ENCODE measurements at regions not wholly inside any gene's neighbourhood (a gene's known extent, or its start where the extent isn't known, plus 50 kb on each side); places are given as distances from the start of the nearest gene placed in this dataset.

DNA sequence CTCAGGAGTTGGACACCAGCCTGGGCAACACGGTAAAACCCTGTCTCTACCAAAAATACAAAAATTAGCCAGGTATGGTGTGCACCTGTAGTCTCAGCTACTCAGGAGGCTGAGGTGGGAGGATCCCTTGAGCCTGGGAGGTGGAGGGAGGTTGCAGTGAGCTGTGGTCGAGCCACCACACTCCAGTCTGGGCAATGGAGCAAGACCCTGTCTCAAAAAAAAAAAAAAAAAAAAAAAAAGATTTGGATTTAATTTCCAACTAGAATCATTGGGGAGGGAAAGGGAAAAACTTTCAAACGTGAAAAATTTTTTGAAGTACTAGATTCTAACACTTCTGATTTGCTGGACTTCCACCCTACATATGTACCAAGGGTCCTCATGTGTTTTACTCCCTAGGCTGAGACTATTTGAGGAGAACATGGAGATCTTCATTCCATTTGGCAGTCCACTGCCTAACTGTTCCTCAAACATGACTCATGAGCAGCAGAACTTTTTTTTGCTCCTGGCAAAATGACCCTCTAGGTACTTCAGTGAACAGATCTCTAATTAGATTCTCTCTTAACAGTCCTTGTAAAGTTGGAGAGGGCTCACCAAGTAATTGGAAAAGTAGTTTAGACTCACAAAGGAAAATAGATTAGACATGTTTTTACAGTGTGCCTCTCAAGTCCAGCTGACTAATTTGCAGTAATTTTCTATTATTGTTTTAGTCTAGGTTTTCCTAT, 267.6 kb downstream of the METTL4 start:
- ATAC-seq: no peak
- DNase-seq (ENCODE audit: missing footprints): no peak
- intact Hi-C loops (cut with DNase I): no loop called here

DNA sequence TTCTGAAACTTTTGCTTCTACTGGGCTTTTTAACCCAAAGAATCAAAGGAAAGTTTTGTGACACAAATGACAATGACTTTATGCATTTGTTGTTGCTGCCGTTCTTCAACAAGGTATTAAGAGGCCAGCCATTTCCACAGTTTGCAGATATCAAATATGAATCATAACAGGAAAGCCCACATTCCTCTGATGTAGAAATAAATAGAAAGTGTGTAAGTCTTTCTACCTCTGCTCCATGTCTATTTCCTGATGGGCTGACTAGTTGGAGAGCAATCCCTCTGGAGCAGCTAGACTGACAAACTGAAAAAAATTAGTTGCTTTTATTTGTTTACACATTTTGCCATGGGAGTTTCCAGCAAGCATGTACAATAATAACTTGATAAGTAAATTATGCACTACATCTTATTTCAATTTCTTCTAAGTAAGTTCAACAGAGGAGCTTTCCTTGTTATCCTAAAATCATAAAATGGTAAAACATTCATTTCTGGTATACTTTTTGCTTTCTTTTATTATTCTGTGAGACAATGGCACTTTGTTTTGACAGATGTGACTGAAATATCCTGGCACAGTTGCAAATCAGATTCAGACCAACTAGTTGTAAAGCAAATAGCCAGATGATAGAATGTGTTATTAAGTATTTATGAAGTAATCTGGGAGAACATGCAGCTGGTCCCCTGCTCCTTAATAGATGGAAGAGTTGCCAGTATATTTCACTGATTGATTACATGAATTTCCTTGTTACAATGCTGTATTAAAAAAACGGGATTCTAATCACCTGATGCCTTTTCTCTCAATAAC, 266.7 kb downstream of the METTL4 start:
- intact Hi-C loops (cut with DNase I): no loop called here
- DNase-seq (ENCODE audit: missing footprints) (no peak), ATAC-seq (no peak)

DNA sequence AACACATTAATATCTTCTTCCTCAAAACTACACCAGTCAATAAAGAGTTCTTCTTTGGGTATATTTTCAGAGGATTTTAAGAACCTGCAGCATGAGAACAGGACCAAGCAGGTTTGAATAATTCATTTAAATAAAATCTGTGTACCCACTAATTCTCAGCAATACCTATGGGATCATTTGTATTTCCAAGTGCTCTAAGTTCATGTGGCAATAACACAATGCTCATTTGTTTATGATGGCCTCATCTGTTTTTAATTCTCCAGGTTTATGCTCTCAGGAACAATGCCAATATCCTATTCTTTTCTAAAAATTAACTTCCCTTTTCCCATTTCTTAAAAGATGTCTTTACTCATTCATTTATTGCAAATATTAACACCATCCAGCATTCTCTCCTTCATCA, 264.7 kb downstream of the METTL4 start:
- intact Hi-C loops (cut with DNase I): no loop called here
- no peak for ATAC-seq
- no peak for DNase-seq (ENCODE audit: missing footprints)

DNA sequence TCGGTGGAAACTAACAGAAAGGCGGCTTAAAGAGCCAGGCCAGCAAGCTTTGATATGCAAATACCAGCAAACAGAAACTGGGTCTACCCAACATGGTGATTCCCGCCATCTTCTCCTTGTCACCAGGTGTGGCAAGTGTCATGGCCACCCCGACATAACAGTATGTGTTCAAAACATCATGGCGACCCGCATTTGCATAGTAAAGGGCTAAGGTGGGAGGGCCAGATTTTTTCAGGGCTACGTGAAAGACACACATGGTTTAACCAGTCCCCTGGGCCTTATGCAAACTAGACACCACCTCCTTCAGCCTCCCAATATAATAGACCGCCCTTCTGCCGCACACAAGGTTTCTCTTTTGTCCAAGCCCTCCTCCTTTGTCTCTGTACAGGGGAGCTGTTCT, 260.4 kb downstream of the METTL4 start:
- no peak for DNase-seq (ENCODE audit: missing footprints)
- intact Hi-C loops (cut with DNase I): no loop called here
- no peak for ATAC-seq

DNA sequence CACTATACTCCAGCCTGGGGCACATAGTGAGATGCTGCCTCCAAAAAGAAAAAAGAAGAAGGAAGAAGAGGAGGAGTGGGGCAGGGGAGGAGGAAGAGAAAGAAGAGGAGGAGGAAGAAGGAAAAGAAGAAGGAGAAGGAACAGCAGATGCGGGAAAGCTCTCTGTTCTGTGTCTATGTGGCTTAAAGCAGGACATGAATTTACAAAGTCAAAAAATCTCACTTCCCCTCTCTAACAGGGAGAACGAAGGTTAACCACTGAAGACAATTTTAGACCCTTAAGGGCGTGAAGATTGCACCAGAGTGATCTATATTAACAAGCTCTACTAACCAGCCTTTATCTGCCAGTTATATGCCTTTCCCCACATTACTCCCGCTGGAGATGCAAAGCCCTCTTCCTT, 258.9 kb downstream of the METTL4 start:
- DNase-seq (ENCODE audit: missing footprints): no peak
- ATAC-seq: no peak
- intact Hi-C loops (cut with DNase I): no loop called here

DNA sequence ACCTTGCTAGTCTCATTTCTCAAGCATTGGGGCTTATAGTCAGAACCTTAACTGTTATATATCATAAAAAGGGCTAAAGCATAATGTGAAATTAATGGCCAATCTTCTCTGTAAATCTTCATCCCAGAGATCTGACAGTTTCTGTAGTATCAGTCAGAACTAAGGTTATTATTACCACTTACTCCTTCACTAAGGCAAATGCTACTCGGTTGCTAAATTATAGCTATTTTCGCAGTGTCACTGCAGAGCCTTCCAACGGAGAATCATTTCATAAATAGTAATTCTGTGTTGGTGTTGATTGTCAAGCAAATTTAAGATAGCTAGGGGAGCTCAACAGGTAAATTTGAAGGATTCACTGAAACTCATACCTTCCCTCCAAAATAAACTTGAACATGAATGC, 258.0 kb downstream of the METTL4 start:
- no peak for ATAC-seq
- no peak for DNase-seq (ENCODE audit: missing footprints)
- intact Hi-C loops (cut with DNase I): no loop called here

DNA sequence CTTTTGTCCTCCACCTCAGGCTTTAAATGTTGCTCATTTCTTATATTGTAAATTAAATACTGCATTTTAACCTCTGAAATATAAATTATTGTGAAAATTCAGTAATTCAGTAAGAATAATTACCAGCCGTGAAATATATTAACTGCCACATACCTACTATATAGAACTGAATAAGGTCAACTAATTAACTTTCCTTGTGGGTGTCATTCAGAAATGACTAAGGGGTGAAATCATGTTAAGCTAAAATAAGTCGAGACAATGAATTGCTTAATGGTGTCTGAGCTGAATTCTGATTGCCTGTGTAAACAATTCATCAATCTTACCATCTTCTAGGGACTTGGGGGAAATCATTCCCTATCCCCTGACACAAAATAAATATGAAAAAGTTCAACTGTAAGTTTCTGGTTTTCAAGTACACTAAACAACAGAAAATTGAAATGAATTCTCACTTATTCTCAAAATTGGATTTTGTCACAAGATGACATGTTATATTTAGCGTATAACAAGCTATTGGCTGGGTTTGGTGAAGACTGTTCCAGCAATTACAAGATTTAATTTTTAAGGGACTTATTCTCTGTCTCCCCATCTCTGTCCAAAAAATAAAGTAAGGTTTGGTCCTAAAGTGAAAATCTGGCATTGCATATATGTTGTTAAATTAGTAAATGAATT, 255.1 kb downstream of the METTL4 start:
- intact Hi-C loops (cut with DNase I): no loop called here
- DNase-seq (ENCODE audit: missing footprints): no peak
- no peak for ATAC-seq

DNA sequence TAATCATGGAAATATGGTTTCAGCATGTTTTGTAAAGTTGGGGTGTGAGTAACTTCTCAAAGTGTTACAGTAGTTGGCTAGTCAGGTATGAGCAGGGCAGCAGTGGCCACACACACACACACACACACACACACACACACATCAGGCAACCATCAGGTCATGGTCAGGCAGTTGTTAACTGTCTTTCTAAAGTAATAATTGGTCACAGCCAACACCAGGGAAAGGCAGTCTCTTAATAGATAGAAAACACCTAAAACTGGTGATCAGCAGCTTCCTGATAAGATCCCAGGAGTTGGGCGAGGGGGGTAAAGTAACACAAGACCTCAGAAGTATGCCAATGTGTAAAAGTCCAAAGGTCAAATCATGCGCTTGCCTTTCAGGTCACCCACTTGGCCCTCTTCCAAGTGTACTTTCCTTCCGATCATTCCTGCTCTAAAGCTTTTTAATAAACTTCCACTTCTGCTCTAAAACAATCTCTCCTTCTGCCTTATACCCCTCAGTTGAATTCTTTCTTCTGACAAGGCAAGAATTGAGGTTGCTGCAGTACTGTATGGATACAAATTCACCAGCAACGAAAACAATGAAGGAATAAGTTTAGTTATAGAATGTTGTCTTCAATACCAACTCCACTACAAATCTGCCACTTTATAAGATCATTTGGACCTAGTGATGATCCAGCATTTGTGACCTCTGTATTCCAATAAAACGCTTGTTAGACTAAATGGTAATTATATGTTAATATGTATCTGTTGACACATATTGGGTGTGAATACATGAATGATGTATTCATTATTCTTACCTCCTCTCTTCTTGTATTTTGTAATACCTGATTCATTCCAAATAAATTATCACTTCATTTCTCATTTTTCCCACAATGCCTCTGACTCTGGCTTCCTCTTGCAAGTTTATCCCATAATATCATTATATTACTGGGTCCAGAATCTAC, 254.3 kb downstream of the METTL4 start:
- intact Hi-C loops (cut with DNase I): no loop called here
- ATAC-seq (no peak), DNase-seq (ENCODE audit: missing footprints) (no peak)

DNA sequence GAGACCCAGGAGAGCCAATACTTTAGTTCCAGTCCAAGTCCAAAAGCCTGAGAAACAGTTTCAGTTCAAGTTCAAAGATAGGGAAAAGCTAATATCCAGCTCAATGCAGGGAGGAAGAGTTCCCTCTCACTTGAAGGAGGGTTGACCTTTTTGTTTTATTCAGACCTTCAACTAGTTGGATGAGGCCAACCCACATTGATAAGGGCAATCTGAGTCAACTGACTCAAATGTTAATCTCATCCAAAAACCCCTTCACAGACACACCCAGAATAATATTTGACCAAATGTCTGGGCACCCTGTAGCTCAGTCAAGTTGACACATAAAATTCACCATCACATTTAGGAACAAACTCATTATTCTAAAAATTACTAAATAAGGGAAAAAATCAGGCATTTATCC, 246.8 kb downstream of the METTL4 start:
- ATAC-seq: no peak
- no peak for DNase-seq (ENCODE audit: missing footprints)
- intact Hi-C loops (cut with DNase I): no loop called here

DNA sequence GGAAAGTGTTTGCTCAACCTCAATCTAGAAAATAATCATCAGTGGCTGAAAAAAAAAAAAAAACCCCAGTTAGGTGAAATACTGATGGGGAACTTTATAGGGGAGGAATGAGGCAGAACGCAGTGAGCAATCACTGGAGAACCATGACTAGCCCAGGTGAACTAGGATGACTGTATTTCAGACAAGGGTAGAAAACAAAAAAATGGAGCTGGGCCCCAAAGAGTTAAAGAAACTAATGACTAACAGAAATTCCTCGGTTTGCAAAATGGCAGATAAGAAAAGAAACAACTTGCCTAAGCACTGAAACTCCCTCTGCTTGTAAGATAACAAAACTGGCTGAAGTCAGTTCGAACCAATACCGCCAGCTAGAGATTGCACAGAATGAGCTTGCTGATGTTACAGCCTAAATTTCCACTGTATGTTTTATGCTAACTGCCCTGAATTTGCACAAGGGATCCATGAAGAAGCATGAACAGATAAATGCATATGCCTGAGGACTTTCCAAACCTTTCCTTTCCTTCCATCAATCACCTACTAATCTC, 245.9 kb downstream of the METTL4 start:
- DNase-seq (ENCODE audit: missing footprints): no peak
- intact Hi-C loops (cut with DNase I): no loop called here
- no peak for ATAC-seq

DNA sequence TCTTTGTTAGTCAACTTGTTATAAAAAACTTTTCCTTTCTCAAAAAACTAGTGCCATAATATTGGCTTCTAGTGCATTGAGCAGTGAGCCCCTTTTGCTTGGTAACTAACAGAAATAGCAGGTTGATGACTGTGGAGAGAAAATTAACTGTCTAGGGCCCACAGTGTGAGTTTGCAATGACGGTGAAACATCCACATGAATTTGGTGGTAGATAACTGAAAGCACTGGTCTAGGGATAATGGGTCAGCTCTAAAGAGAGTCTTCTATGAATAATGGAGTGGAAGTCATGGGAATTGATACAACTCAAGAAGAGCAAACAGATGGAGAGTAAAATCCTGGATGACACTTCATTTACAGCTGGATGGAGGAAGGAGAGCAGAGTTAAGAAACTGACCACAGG, 245.4 kb downstream of the METTL4 start:
- DNase-seq (ENCODE audit: missing footprints) (no peak), ATAC-seq (no peak)
- intact Hi-C loops (cut with DNase I): no loop called here

DNA sequence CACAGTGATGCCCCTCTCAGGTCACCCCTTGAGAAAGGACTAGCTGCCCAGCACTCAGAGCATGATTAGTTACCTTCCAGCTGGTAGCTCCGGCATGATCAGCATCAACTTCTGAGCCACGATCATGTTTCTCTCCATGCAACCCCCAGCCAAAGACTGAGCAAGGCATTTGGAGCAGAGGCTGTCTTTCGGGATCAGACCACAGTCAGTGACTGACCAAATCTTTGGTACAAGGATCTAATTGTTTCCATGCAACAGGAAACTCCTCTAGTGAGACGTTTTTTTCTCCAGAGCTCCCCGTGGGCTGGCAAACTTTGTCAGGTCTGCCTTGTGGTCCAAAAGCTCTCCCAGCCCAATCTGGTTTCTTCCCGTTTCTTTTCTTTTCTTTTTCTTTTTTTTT, 244.3 kb downstream of the METTL4 start:
- peak; percentile 23 for ATAC-seq
- intact Hi-C loops (cut with DNase I): no loop called here
- no peak for DNase-seq (ENCODE audit: missing footprints)

DNA sequence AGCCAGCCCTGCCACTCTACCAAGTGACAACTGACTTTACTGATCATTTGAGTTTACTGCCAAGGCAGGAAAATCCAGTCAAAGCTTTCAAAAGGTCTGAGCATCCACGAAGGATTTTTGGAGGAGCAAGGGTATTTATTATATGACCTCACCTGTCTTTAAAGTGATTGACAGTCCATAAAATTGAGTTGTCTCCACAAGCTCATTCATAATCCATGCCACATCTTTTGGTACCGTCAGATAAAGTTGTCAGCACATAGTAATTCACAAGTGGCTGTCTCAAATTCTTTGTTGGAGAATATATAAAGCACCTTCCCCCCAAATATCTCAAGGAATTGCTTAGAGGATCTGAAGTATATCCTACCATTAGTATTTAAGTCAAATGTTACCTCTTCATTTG, 240.5 kb downstream of the METTL4 start:
- ATAC-seq: no peak
- DNase-seq (ENCODE audit: missing footprints): no peak
- intact Hi-C loops (cut with DNase I): no loop called here

DNA sequence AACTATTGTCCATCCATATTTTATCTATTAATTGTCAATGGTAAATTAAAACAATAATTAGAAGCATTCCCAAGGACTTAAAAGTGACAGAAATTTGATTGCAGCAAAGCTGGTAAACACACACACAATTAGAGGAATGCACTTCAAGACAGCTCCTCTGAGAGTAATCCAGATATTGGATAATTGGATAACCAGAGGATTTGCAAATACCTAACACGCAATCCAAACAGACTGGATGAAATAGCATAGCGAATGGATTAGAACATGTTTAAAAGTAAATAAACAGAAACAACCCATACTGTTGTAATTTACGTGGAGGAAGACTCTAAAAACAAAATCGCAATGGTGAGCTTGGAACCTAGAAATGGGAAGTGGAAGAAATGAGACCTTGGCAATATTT, 239.8 kb downstream of the METTL4 start:
- intact Hi-C loops (cut with DNase I): no loop called here
- no peak for DNase-seq (ENCODE audit: missing footprints)
- no peak for ATAC-seq

DNA sequence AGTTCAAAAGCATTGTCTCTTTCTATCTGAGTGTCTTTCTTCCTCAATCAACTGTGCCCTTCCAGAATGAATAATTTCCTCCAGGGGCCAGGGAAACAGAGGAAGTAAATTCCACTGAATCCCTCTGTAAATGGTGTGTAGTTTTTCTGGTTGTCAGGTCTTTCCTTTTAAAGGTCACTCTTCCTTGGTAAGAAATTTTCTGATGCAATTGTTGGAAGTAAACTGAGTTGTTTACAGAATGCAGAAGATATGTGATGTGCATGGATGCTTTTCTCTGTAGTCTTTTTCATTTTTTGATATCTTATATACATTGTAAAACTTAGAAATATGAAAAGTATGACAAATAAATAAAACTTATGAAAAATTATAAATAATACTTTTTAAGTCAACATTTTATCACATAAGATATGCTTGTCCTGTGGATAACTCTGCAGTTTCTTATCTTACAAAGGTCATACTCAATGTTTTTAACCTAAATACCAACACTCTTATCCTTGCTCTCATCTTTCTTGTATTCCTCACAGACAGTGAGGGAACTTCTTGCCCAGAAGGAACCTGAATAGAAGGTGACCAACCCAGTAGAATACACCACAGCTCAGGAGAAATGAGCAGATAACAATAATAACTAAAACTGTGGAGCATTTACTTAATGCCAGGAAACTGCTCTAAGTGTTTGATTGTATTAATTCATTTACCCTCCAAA, 234.5 kb downstream of the METTL4 start:
- ATAC-seq: no peak
- DNase-seq (ENCODE audit: missing footprints): no peak
- intact Hi-C loops (cut with DNase I): loop anchor here (5.0 kb wide), 1 partner anchor 210 kb away; no protein-coding TSS in a partner anchor

DNA sequence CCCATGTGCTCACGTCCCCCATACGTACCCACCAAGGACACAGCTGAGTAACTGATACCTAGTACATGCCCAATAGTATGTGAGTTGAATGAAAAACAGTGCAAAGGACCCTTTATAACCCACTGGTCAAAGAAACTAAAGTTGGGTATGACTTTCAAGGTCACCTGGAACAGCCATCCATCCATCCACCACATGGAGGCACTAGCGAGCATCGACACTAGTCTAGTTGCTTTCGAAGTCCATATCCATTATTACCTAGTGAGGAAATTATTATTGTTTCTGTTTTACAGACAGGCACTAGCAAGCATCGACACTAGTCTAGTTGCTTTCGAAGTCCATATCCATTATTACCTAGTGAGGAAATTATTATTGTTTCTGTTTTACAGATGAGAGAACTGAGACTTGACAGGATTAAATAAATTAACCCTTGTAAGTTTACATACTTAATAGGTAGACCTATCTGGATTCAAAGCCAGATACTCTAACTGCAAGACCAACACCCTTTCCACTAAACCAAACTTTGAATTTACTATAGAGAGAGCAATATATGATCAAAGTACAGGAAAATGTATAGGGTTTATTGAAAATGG, 233.7 kb downstream of the METTL4 start:
- no peak for ATAC-seq
- intact Hi-C loops (cut with DNase I): loop anchor here (5.0 kb wide), 1 partner anchor 210 kb away; no protein-coding TSS in a partner anchor

DNA sequence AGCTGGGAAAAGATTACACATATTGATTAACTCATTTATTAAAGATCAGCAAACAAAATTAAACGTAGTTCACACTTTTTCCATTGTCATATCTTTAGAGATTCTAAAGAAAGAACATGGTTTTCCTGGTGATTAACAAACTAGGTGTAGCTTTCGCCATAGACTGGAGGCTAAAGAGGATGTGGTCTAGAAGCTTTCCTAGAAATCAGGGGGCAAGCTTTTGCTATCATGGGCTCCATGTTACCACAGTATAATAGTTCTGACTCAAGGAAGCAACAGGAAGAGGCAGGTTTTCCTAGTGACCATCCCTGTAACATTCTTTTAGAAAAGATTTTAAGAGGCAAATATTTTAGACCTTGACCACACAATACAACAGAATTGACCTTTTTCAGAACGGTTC, 232.7 kb downstream of the METTL4 start:
- no peak for DNase-seq (ENCODE audit: missing footprints)
- ATAC-seq: no peak
- intact Hi-C loops (cut with DNase I): loop anchor here (5.0 kb wide), 1 partner anchor 209 kb away; no protein-coding TSS in a partner anchor

More for the DNA sequence above, 233.7 kb downstream of the METTL4 start:
- DNase-seq (ENCODE audit: missing footprints): no peak

DNA sequence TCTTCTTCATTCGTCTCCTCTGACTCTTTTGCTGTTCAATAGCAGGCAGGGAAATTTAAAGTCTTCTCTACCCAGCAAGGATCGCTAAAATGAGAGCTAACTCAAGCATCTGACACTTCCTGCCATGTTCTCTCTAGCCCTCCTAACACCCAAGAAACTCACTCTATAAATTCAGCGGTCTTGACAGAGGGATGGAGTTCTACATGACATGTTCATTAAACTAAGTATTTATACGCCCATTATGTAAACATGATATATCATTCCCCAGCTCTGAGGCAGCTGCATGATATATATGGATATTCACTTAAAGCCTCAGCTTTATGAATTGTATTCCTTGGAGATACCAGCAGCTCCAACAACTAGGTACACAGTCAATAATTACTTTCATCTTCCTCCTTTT, 231.0 kb downstream of the METTL4 start:
- DNase-seq (ENCODE audit: missing footprints) (no peak), ATAC-seq (no peak)
- intact Hi-C loops (cut with DNase I): no loop called here
